Ovary (tissue), 7 donors: ENCODE measurements at regions not wholly inside any gene's neighbourhood (a gene's known extent, or its start where the extent isn't known, plus 50 kb on each side); places are given as distances from the start of the nearest gene placed in this dataset.

Experiments used
- DNase-seq, 5 donors: peaks; one replicate each; pipeline ENCODE4 v3.0.0-alpha.2; 2019 to 2020
- H3K27ac ChIP-seq, 2 donors: fragments of 200-600 bp; one replicate each; pipeline versions ENCODE4 v1.5.1 to v1.8.0; 2019 to 2022
- H3K27me3 ChIP-seq: fragments of 200-600 bp; one replicate; pipeline ENCODE4 v1.8.0; 2022
- H3K36me3 ChIP-seq: fragments of 200-600 bp; sonication (generic); one replicate; pipeline ENCODE4 v1.5.1; 2019
- H3K4me1 ChIP-seq: one replicate; pipeline ENCODE4 v1.8.1; 2013; ENCODE audit warnings: mild to moderate bottlenecking, moderate library complexity; ENCODE audit not compliant: insufficient read depth
- H3K4me3 ChIP-seq: fragments of 200-600 bp; sonication (generic); one replicate; pipeline ENCODE4 v1.5.1; 2017
- H3K9me3 ChIP-seq, 2 donors: fragments of 200-600 bp in 1 of 2; sonication (generic) in 1 of 2; one replicate each; pipeline versions ENCODE4 v1.5.1 to v1.8.1; 2013 to 2019; ENCODE audit warnings: mild to moderate bottlenecking in 1 of 2, moderate library complexity in 1 of 2
- EP300 ChIP-seq: sonication (generic); formaldehyde crosslinking; IDR thresholded peaks from one replicate; pipeline ENCODE4 v1.6.1; 2017; ENCODE audit warnings: antibody characterized with exemption
- POLR2A ChIP-seq: fragments of 450-650 bp; IDR thresholded peaks from one replicate; pipeline ENCODE4 v1.6.1; 2017; ENCODE audit warnings: antibody characterized with exemption, mild to moderate bottlenecking, moderate library complexity
- whole genome bisulfite sequencing, 3 donors: extraction: QIAGEN DNeasy Blood & Tissue Kit in 1 of 3; methylation state at CpG; one replicate each; pipeline versions ENCODE4 v1.1.5 to v1.1.7; 2013 to 2017; 5-methylcytosine and 5-hydroxymethylcytosine counted together
- intact Hi-C, 4 donors: fragments of 100-400 bp; cut with DNase I; formaldehyde crosslinking; loops; one replicate each; pipeline versions ENCODE4 v1.11.0 to v1.15.1; 2022 to 2023
- TF ChIP-seq, protein P1 (sequence below), 3 donors: fragments of 450-650 bp in 2 of 3; fragments of 200-600 bp in 1 of 3; IDR thresholded peaks; one replicate each; pipeline versions ENCODE4 v1.5.1 to v1.8.0; 2016 to 2022; ENCODE audit warnings: antibody characterized with exemption in 3 of 3, mild to moderate bottlenecking in 1 of 3
- donor health status: DM: no; HTN: no; CAD: no; lungs with moderate emphysema.
- donor health status: DM: no; HTN: no; CAD: no.
- donor health status: Bipolar disorder and iron deficiency.
- donor health status: DM: no; HTN: no; CAD: no.
- donor health status: DM: yes; HTN: yes; CAD: no.

DNA sequence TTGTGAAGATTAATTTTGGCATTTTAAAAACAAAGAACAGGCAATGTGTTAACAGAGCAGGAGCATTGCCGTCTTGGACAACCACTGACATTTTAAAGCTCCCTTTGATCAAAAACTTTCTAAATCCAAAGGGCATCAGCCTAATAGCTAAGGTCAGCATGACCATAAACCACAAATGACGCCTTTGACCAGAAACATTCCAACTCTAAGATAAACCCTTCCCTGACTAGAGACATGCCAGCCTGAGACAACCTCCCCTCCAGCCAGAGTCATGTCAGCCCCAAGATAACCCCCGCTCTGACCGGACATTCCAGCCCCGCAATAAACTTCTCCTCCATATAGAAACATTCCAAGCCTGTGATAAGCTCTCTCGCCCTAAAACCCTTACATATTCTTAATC lies 949.4 kb upstream of the POT1 start:
- Histone ChIP-seq H3K4me1 (no peaks in the 10 kb centered on the region), H3K36me3 (no peaks in the 10 kb centered on the region), H3K27me3 (no peaks in the 10 kb centered on the region), H3K27ac (no peak overlapping the region), H3K9me3 (no peaks in the 10 kb centered on the region), H3K4me3 (no peak overlapping the region)
- intact Hi-C loops: no loop called here
- 30 to 46% (median 36%) methylated on average over 6 of the region's 6 CpGs for WGBS, 3 donors
- TF ChIP-seq EP300 (no peak), POLR2A (no peak)
- TF ChIP-seq, protein P1, sequence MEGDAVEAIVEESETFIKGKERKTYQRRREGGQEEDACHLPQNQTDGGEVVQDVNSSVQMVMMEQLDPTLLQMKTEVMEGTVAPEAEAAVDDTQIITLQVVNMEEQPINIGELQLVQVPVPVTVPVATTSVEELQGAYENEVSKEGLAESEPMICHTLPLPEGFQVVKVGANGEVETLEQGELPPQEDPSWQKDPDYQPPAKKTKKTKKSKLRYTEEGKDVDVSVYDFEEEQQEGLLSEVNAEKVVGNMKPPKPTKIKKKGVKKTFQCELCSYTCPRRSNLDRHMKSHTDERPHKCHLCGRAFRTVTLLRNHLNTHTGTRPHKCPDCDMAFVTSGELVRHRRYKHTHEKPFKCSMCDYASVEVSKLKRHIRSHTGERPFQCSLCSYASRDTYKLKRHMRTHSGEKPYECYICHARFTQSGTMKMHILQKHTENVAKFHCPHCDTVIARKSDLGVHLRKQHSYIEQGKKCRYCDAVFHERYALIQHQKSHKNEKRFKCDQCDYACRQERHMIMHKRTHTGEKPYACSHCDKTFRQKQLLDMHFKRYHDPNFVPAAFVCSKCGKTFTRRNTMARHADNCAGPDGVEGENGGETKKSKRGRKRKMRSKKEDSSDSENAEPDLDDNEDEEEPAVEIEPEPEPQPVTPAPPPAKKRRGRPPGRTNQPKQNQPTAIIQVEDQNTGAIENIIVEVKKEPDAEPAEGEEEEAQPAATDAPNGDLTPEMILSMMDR (IDR thresholded peaks at IDR 0.05): no peak
- no peak for DNase-seq

DNA sequence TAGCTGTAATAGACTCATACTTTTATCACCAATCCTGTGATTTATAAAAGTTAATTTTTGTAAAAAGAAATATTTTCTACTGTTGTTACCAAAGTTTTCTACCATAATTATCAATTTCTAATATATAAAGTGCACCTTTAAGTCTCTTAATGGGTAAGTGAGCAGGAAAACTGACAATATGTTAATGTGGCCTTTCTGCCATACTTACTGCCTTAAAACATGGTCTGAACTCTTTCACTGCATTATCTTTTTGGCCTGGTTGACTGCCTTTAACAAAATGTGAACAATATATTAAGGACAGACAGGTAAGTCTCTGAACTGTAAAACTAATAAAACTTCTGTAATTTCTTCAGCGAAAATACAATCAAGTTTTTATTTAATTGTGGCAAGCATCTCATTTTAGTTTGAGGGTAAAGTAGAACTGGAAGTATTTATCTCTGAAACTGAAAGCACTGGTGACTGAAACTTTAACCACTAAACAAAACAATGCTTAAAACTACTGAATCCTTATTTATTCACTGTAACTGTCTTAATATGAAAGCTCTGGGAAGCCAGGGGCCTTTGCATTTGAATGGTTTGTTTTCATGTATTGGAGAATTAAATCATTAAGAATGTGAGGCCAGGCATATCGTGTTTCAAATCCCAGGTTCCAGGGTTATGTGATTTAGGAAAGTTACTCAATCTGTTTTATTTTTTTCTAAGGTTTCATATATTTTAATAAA lies 948.8 kb upstream of the POT1 start:
- 74 to 85% (median 83%) methylated on average over 2 of the region's 2 CpGs for WGBS, 3 donors
- Histone ChIP-seq H3K4me3 (no peak overlapping the region), H3K4me1 (no peaks in the 10 kb centered on the region), H3K27me3 (no peaks in the 10 kb centered on the region), H3K36me3 (no peaks in the 10 kb centered on the region), H3K9me3 (no peaks in the 10 kb centered on the region), H3K27ac (no peak overlapping the region)
- TF ChIP-seq POLR2A (no peak), EP300 (no peak)
- TF ChIP-seq, protein P1 (IDR thresholded peaks at IDR 0.05): no peak
- intact Hi-C loops: no loop called here
- DNase-seq: no peak

DNA sequence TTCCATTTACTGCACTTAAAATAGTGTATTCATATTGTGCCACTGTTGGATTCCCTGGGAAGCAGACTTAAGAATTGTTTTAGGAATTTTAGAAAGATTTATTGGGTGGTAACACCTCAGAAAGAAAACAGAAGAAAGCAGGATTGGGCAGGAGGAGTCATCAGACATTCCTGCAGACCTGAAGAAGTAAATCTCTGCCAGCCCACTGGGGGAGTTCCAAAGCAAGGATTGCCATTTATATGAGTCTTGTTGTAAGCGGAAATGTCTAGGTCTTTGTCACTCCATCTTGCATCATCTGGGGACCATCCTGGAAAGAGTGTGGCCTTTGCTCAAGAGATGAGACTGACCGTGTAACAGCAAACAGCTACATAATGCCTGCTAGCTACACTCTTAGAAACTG lies 947.6 kb upstream of the POT1 start:
- Histone ChIP-seq H3K27me3 (no peaks in the 10 kb centered on the region), H3K36me3 (no peaks in the 10 kb centered on the region), H3K4me3 (no peak overlapping the region), H3K27ac (no peak overlapping the region), H3K9me3 (no peaks in the 10 kb centered on the region), H3K4me1 (no peaks in the 10 kb centered on the region)
- intact Hi-C loops: no loop called here
- 59 to 82% (median 82%) methylated on average over 2 of the region's 2 CpGs for WGBS, 3 donors
- TF ChIP-seq, protein P1 (IDR thresholded peaks at IDR 0.05): no peak
- TF ChIP-seq EP300 (no peak), POLR2A (no peak)
- DNase-seq: no peak

DNA sequence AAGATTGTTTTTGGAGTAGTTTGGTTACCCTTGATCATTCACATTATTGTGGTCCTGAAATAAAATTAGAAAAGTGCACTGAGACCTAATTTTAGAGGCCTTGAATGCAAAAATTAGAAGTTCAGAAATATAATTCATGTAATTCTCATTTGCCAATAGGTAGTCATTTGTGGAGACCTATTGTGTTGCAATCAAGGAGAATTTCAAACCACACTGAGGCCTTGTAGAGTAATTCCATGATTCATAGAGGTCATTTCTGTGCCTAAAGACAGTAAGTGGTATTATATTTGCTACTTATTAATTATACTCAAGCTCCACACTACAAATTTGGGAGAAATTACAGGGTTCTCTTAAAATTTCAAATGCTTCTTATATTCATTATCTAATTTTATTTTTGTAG lies 946.8 kb upstream of the POT1 start:
- intact Hi-C loops: no loop called here
- TF ChIP-seq EP300: no peak
- no peak for TF ChIP-seq POLR2A
- TF ChIP-seq, protein P1 (IDR thresholded peaks at IDR 0.05): no peak
- no peaks in the 10 kb centered on the region for H3K9me3 ChIP-seq
- no peak overlapping the region for H3K4me3 ChIP-seq
- H3K4me1 ChIP-seq: no peaks in the 10 kb centered on the region
- H3K27me3 ChIP-seq: no peaks in the 10 kb centered on the region
- no peaks in the 10 kb centered on the region for H3K36me3 ChIP-seq
- H3K27ac ChIP-seq: no peak overlapping the region
- DNase-seq: no peak
